Astrocyte of the spinal cord (primary cell): ENCODE measurements at regions not wholly inside any gene's neighbourhood (a gene's known extent, or its start where the extent isn't known, plus 50 kb on each side); places are given as distances from the start of the nearest gene placed in this dataset.
"Not testable (repeated sequence)": the region's sequence is repeated elsewhere in the genome, so short reads cannot be mapped to it uniquely, and the experiment has no call there.

Experiments used
- DNase-seq: peaks from one replicate; pipeline ENCODE4 v3.0.0; 2011; ENCODE audit warnings: low read depth, low spot score
- H3K4me3 ChIP-seq: 2 replicates; pipeline ENCODE4 v1.5.1; 2011; ENCODE audit warnings: low read depth, mild to moderate bottlenecking, low read length, moderate library complexity
- in situ Hi-C: cut with HindIII; loops from 2 replicates; pipeline ENCODE4 v1.10.0; 2017; ENCODE audit warnings: low sequenced_read_pairs
- TF ChIP-seq, protein P1 (sequence below): IDR thresholded peaks from 2 replicates; pipeline ENCODE4 v1.5.1; 2012; ENCODE audit warnings: low read depth, mild to moderate bottlenecking, low read length, inconsistent platforms

DNA sequence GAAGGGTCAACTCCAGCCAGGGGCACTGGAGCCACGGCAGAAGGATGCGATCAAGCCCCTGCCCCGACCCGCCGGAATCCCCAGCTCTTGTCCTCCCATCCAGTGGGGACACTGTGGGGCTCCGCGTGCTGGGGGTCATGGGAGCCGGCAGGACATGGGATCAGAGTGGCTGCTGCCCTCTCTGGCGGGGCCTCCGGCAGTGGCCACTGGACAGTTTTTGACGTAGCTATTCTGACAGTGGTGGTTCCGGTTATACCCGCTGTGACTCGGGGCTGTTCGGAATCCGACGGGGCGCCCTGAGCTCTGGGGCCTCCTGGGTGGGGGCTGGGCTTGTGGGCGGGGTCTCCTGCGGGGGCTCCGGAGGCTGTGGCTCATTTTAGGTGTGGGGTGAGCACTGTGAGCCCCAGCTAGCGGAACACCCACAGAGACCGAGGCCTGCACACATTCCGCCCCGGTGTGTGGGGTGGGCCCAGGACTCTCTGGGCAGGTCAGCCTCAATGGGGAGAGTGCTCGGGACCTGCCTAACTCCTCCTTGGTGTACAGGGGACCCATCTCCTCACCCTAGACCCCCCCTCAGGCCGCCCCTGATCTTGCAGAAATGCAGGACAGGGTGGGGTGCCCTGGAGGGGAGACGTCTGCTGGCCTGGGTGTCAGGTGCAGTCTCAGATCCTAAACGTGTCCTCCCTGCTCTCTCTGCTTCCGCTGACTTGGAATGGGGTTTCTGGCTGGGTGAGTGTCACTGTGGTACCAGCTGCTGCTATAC lies 374.2 kb downstream of the TMEM121 start:
- no peak for DNase-seq
- H3K4me3 ChIP-seq: no peak overlapping the region
- in situ Hi-C loops: no loop called here

DNA sequence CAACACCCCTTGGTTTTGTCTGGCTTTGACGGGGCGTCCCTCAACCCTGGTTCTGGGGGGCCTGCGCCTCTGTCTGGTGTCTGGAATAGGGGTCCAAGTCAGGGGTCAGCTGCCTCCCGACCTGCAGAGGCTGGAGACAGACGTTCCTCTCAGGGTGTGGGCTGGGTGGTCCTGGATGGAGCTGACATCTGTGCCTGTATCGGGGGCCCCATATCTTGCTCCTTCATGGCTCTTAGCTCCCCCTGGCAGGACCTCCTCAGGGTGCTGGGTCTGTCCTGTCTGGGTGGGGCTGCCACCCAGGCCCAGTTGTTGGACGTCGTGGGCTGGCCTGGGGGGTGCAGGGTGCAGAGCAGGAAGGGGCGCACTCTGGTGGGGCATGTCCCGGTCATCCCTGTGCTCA lies 374.8 kb downstream of the TMEM121 start:
- TF ChIP-seq, protein P1, sequence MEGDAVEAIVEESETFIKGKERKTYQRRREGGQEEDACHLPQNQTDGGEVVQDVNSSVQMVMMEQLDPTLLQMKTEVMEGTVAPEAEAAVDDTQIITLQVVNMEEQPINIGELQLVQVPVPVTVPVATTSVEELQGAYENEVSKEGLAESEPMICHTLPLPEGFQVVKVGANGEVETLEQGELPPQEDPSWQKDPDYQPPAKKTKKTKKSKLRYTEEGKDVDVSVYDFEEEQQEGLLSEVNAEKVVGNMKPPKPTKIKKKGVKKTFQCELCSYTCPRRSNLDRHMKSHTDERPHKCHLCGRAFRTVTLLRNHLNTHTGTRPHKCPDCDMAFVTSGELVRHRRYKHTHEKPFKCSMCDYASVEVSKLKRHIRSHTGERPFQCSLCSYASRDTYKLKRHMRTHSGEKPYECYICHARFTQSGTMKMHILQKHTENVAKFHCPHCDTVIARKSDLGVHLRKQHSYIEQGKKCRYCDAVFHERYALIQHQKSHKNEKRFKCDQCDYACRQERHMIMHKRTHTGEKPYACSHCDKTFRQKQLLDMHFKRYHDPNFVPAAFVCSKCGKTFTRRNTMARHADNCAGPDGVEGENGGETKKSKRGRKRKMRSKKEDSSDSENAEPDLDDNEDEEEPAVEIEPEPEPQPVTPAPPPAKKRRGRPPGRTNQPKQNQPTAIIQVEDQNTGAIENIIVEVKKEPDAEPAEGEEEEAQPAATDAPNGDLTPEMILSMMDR: no peak
- no peak for DNase-seq
- no peak overlapping the region for H3K4me3 ChIP-seq
- in situ Hi-C loops: no loop called here

More for the DNA sequence above, 374.2 kb downstream of the TMEM121 start:
- TF ChIP-seq, protein P1: no peak

DNA sequence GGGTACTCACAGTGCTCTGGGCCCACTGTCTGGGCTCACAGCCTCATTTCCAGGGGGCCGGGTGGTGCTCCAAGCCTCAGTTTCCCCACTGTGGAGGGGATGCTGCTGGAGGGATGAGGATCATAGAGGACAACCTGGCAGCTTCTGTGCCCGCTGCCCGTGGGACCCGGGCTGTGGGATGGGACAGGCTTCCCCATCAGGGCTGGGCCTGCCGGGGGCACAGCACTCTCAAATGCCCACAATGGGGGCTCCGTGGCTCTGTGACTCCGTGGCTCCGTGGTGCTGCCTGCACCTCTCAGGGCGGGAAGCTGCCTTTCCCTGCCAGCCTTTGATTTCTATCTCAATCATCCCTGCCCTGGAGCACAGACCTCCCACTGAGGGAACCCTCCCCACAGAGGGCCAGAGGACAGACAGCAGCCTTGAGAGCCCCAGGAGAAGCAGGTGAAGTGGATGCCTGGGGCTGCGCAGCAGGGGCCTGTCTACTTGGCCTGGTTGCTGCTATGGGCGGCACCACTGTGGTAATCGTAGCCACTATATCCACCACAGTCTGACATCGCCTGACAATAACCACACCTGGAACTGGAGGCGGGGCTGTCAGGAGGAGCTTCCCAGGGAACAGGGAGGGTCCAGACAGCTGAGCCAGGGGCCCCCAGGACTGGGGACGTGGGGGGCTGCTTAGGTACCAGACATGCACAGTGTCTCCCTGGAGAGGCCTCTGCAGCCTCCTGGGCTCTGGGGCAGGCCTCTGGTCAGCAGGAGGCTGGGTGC lies 375.9 kb downstream of the TMEM121 start:
- no peak for DNase-seq
- in situ Hi-C loops: no loop called here
- no peak overlapping the region for H3K4me3 ChIP-seq
- TF ChIP-seq, protein P1: no peak

DNA sequence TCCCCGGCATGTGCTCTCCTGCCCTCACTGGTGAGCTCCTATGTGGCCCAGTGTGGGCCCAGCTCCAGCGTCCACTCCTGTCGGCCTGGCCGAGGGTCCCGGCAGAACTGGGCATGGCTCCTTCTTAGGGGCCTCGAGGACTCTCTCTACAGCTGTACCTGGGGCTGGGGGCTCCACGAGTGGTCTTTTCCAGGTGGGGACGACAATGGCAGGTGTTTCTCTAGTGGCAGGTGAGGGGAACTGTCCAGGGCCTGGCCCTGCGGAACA lies 376.4 kb downstream of the TMEM121 start:
- in situ Hi-C loops, H3K4me3 ChIP-seq: not testable (repeated sequence)

DNA sequence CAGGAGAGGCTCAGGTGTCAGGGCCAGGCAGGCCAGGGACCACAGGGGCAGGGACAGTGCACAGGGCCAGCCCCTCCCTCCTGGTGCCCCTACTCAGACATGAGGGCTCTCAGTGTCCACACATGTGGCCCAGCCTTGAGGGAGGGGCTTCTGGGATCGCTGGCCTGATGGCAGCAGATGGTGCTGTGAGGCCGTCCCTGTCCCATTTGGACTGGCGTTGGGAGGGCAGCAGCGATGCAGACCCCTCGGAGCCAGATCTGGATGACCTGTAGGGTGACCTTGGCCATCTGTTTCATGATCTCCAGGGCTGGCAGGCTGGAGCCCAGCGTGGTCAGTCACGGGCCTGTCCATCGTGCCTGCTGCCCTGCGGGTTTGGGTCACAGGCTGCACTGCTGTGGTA lies 377.6 kb downstream of the TMEM121 start:
- TF ChIP-seq, protein P1: no peak
- in situ Hi-C loops: no loop called here
- no peak overlapping the region for H3K4me3 ChIP-seq
- no peak for DNase-seq

More for the DNA sequence above, 376.4 kb downstream of the TMEM121 start:
- DNase-seq: not testable (repeated sequence)

DNA sequence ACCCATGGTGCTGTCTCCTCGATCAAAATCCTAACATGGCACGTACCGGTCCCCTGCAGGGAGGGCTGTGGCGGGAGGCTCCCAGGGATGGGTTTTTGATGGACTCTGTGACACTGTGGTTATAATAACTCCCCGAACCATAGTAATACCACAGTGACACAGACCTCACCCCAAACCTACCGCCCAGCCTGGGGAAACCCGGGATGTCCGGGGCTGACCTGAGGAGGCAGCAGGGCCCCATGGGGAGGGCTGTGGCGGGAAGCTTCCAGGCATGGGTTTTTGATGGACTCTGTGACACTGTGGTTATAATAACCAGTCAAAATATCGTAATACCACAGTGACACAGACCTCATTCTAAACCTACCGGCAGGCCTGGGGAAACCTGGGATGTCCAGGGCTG lies 378.0 kb downstream of the TMEM121 start:
- DNase-seq: no peak
- in situ Hi-C loops: no loop called here
- TF ChIP-seq, protein P1: no peak
- H3K4me3 ChIP-seq: no peak overlapping the region

DNA sequence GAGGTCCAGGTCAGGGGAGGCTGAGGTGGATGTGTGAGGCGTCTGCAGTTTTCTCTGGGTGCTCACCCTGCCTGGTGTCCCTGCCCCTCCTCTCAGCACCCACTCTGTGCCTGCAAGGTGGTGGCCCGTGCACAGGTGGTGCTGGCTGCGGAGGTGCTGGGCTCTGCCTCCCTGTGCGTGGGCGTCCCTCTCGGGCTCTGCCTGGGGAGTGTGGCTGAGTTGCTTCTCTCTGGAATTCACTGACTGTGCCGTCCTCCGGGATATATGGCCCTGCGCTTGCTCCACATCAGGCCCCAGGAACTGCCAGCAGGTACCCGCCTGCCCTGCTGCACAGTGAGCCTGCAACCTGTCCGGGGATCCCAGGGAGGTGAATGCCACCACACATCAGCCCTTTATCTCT lies 379.1 kb downstream of the TMEM121 start:
- in situ Hi-C loops: no loop called here
- no peak overlapping the region for H3K4me3 ChIP-seq
- DNase-seq: no peak
- TF ChIP-seq, protein P1: no peak
